ENCODE measurements at regions not wholly inside any gene's neighbourhood (a gene's known extent, or its start where the extent isn't known, plus 50 kb on each side); places are given as distances from the start of the nearest gene placed in this dataset.

DNA sequence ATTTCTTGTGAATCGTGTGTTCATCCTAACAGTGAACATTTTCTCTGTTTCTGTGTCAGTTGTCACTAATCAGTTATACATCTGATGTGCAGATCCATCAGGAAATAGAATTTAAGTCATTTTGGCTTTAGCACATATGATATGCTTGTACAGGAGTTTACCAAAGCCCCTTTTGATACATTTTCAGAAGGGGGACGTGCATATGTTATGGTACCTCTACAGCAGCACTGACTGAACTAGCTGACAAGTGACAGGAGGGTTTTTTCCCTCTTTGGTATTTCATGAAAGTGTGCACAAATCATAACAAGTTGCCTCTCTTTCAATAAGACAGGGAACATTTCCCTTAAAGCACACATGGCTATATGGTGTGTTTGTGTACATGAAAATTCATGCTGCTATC, 536.5 kb downstream of the PLCL1 start:
- H3K4me2 ChIP-seq (ENCODE audit: insufficient read depth, low read length): no peak overlapping the region
- no peaks in the 10 kb centered on the region for H3K79me2 ChIP-seq (ENCODE audit: insufficient read depth, low read length)
- no peaks in the 10 kb centered on the region for H3K4me1 ChIP-seq (ENCODE audit: insufficient read depth, low read length)
- H2AFZ ChIP-seq (ENCODE audit: low read length): no peak overlapping the region
- H3K9me3 ChIP-seq (ENCODE audit: low read depth, low read length): no peaks in the 10 kb centered on the region
- DNase-seq (ENCODE audit: insufficient read length, low spot score, missing footprints): no peak
- no peak overlapping the region for H3K27ac ChIP-seq (ENCODE audit: low read depth, low read length)
- no peaks in the 10 kb centered on the region for H3K27me3 ChIP-seq (ENCODE audit: insufficient read depth, low read length)
- no peaks in the 10 kb centered on the region for H4K20me1 ChIP-seq (ENCODE audit: insufficient read depth, low read length)
- H3K4me3 ChIP-seq (ENCODE audit: insufficient read depth, low read length): no peak overlapping the region
- no peaks in the 10 kb centered on the region for H3K36me3 ChIP-seq (ENCODE audit: insufficient read depth, low read length)
- TF ChIP-seq, protein P1, sequence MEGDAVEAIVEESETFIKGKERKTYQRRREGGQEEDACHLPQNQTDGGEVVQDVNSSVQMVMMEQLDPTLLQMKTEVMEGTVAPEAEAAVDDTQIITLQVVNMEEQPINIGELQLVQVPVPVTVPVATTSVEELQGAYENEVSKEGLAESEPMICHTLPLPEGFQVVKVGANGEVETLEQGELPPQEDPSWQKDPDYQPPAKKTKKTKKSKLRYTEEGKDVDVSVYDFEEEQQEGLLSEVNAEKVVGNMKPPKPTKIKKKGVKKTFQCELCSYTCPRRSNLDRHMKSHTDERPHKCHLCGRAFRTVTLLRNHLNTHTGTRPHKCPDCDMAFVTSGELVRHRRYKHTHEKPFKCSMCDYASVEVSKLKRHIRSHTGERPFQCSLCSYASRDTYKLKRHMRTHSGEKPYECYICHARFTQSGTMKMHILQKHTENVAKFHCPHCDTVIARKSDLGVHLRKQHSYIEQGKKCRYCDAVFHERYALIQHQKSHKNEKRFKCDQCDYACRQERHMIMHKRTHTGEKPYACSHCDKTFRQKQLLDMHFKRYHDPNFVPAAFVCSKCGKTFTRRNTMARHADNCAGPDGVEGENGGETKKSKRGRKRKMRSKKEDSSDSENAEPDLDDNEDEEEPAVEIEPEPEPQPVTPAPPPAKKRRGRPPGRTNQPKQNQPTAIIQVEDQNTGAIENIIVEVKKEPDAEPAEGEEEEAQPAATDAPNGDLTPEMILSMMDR (IDR thresholded peaks at IDR 0.05; ENCODE audit: extremely low read depth, low read depth, low read length): no peak

DNA sequence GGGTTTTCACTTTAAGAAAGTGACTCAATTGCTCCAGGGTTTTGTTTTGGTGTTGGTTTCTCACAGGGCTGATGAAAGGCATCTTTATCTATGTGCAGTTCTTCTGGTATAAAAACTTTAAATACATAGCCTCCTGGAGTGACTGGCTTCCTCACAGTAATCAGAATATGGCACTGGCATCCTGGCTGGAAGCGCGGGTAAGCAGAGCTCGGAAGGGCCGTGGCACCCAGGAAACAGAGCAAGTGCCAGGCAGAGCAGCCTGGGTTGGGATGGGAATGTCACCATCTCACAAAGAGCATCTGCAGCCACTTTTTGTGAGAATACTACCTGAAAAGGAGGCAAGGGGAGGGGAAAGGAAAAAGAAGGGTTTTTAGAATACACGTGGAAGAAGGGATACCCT, 534.7 kb downstream of the PLCL1 start:
- Histone ChIP-seq H3K4me2 (ENCODE audit: insufficient read depth, low read length) (no peak overlapping the region), H4K20me1 (ENCODE audit: insufficient read depth, low read length) (no peaks in the 10 kb centered on the region), H3K79me2 (ENCODE audit: insufficient read depth, low read length) (no peaks in the 10 kb centered on the region), H3K27me3 (ENCODE audit: insufficient read depth, low read length) (no peaks in the 10 kb centered on the region), H2AFZ (ENCODE audit: low read length) (no peak overlapping the region), H3K4me3 (ENCODE audit: insufficient read depth, low read length) (no peak overlapping the region), H3K9me3 (ENCODE audit: low read depth, low read length) (no peaks in the 10 kb centered on the region), H3K4me1 (ENCODE audit: insufficient read depth, low read length) (no peaks in the 10 kb centered on the region), H3K36me3 (ENCODE audit: insufficient read depth, low read length) (no peaks in the 10 kb centered on the region), H3K27ac (ENCODE audit: low read depth, low read length) (no peak overlapping the region)
- TF ChIP-seq, protein P1 (IDR thresholded peaks at IDR 0.05; ENCODE audit: extremely low read depth, low read depth, low read length): no peak
- no peak for DNase-seq (ENCODE audit: insufficient read length, low spot score, missing footprints)

DNA sequence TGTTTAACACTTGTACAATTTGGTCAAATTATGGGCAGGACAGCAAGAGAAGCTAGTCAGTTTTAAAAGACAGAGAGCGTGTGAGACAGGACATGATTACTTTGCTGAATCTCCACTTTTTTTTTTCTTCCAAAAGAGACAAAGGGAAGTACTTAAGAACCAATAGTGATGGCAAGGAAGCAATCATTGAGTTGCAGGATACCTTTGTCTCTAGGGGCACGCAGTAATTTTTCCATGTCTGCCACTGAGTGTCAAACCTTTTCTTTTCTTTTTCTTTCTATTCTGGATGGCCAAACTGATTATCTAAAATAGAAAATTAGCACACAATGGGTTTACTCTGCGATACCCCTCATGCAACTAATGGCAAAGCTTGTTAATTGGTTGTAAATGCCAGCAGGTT, 533.0 kb downstream of the PLCL1 start:
- H3K4me2 ChIP-seq (ENCODE audit: insufficient read depth, low read length): no peak overlapping the region
- no peaks in the 10 kb centered on the region for H3K4me1 ChIP-seq (ENCODE audit: insufficient read depth, low read length)
- no peaks in the 10 kb centered on the region for H4K20me1 ChIP-seq (ENCODE audit: insufficient read depth, low read length)
- no peaks in the 10 kb centered on the region for H3K79me2 ChIP-seq (ENCODE audit: insufficient read depth, low read length)
- TF ChIP-seq, protein P1 (IDR thresholded peaks at IDR 0.05; ENCODE audit: extremely low read depth, low read depth, low read length): no peak
- no peaks in the 10 kb centered on the region for H3K27me3 ChIP-seq (ENCODE audit: insufficient read depth, low read length)
- no peak overlapping the region for H3K27ac ChIP-seq (ENCODE audit: low read depth, low read length)
- H3K36me3 ChIP-seq (ENCODE audit: insufficient read depth, low read length): no peaks in the 10 kb centered on the region
- H3K4me3 ChIP-seq (ENCODE audit: insufficient read depth, low read length): no peak overlapping the region
- DNase-seq (ENCODE audit: insufficient read length, low spot score, missing footprints): no peak
- no peak overlapping the region for H2AFZ ChIP-seq (ENCODE audit: low read length)
- H3K9me3 ChIP-seq (ENCODE audit: low read depth, low read length): no peaks in the 10 kb centered on the region

DNA sequence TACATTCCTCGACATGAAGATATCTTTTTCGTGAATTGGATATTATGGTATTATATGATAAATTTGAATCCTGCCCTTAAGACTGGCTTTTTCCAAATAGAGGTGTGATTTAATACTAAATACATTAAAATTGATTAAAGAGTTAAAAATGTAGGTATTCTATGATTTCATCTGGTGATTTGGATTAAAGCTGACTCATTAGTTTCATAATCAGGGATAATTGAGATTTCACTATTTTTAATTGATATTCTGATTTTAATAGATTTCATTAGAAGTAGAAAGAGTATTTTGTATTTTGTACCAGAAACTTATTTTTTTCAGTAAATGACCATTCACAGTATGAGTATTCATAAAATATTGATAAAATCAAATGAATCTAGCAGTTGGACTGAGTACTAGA, 524.1 kb downstream of the PLCL1 start:
- H3K4me1 ChIP-seq (ENCODE audit: insufficient read depth, low read length): no peaks in the 10 kb centered on the region
- TF ChIP-seq, protein P1 (IDR thresholded peaks at IDR 0.05; ENCODE audit: extremely low read depth, low read depth, low read length): no peak
- H3K4me2 ChIP-seq (ENCODE audit: insufficient read depth, low read length): no peak overlapping the region
- no peak overlapping the region for H3K27ac ChIP-seq (ENCODE audit: low read depth, low read length)
- no peak overlapping the region for H2AFZ ChIP-seq (ENCODE audit: low read length)
- DNase-seq (ENCODE audit: insufficient read length, low spot score, missing footprints): no peak
- H3K4me3 ChIP-seq (ENCODE audit: insufficient read depth, low read length): no peak overlapping the region
- no peaks in the 10 kb centered on the region for H3K36me3 ChIP-seq (ENCODE audit: insufficient read depth, low read length)
- no peaks in the 10 kb centered on the region for H3K9me3 ChIP-seq (ENCODE audit: low read depth, low read length)
- H4K20me1 ChIP-seq (ENCODE audit: insufficient read depth, low read length): no peaks in the 10 kb centered on the region
- H3K27me3 ChIP-seq (ENCODE audit: insufficient read depth, low read length): no peaks in the 10 kb centered on the region
- H3K79me2 ChIP-seq (ENCODE audit: insufficient read depth, low read length): no peaks in the 10 kb centered on the region
